OCI-LY7 (cell line): ENCODE measurements at regions not wholly inside any gene's neighbourhood (a gene's known extent, or its start where the extent isn't known, plus 50 kb on each side); places are given as distances from the start of the nearest gene placed in this dataset.

ENCODE experiments used
- BruUV-seq: library from RNA; stranded (reverse); fragments of 400-500 nt; replicated peaks from 2 replicates; lab custom pipeline; 2021; lab: Mats Ljungman, UMichigan
- CTCF ChIA-PET: fragments of 300-600 bp; sonication (Branson Sonifier 250); formaldehyde crosslinking; loops from one replicate; lab custom pipeline; 2022; ENCODE audit warnings: antibody characterized with exemption; ENCODE audit not compliant: unreplicated experiment; lab: Charles Lee
- POLR2A ChIA-PET: fragments of 300-600 bp; sonication (Branson Sonifier 250); formaldehyde crosslinking; loops from one replicate; lab custom pipeline; 2022; ENCODE audit warnings: antibody characterized with exemption; lab: Charles Lee
- DNase-seq: peaks from one replicate; pipeline ENCODE4 v3.0.0-alpha.2; 2015; ENCODE audit warnings: low spot score
- H2AFZ ChIP-seq: fragments of 200-600 bp; sonication (generic), shearing (Covaris generic); 2 replicates; pipeline ENCODE4 v1.6.1; 2014; ENCODE audit warnings: mild to moderate bottlenecking, antibody characterized with exemption, low read length, moderate library complexity
- H3K27ac ChIP-seq: fragments of 200-600 bp; sonication (generic); 2 replicates; pipeline ENCODE4 v1.5.1; 2014; ENCODE audit warnings: mixed run types, low read depth, mild to moderate bottlenecking, moderate library complexity, low read length, inconsistent platforms; ENCODE audit not compliant: poor library complexity, severe bottlenecking
- H3K36me3 ChIP-seq: fragments of 200-600 bp; sonication (generic); 2 replicates; pipeline ENCODE4 v1.6.1; 2014; ENCODE audit warnings: mild to moderate bottlenecking, antibody characterized with exemption, low read length, moderate library complexity, mixed read lengths; ENCODE audit not compliant: insufficient read depth
- H3K4me1 ChIP-seq: fragments of 200-600 bp; sonication (generic); 2 replicates; pipeline ENCODE4 v1.5.1; 2014; ENCODE audit warnings: mild to moderate bottlenecking, low read length; ENCODE audit not compliant: insufficient read depth, poor library complexity, severe bottlenecking
- H3K4me2 ChIP-seq: fragments of 200-600 bp; sonication (generic); 2 replicates; pipeline ENCODE4 v1.6.1; 2014; ENCODE audit warnings: mild to moderate bottlenecking, low read length
- H3K4me3 ChIP-seq: fragments of 200-600 bp; sonication (generic); 2 replicates; pipeline ENCODE4 v1.5.1; 2014; ENCODE audit warnings: mild to moderate bottlenecking, low read depth, low read length; ENCODE audit not compliant: poor library complexity, severe bottlenecking
- H3K79me2 ChIP-seq: fragments of 200-600 bp; sonication (generic); 2 replicates; pipeline ENCODE4 v1.6.1; 2016; ENCODE audit warnings: low read depth, mild to moderate bottlenecking, low read length, moderate library complexity, mixed read lengths; ENCODE audit not compliant: insufficient read depth
- H3K9me2 ChIP-seq: fragments of 200-600 bp; sonication (generic); 2 replicates; pipeline ENCODE4 v1.6.1; 2016; ENCODE audit warnings: mild to moderate bottlenecking, low read length, mixed read lengths; ENCODE audit not compliant: insufficient read depth
- H3K9me3 ChIP-seq: fragments of 200-600 bp; sonication (generic); 2 replicates; pipeline ENCODE4 v1.6.1; 2014; ENCODE audit warnings: mild to moderate bottlenecking, mixed run types, low read length, mixed read lengths
- H4K20me1 ChIP-seq: fragments of 200-600 bp; sonication (generic); 2 replicates; pipeline ENCODE4 v1.6.1; 2014; ENCODE audit warnings: mild to moderate bottlenecking, antibody characterized with exemption, low read length, moderate library complexity, mixed read lengths; ENCODE audit not compliant: insufficient read depth
- EZH2phosphoT487 ChIP-seq: fragments of 200-600 bp; sonication (generic); IDR thresholded peaks from 2 replicates; pipeline ENCODE4 v1.6.1; 2018; ENCODE audit warnings: low read depth, borderline replicate concordance, mild to moderate bottlenecking, mixed run types, antibody characterized with exemption, low read length, moderate library complexity, mixed read lengths
- intact Hi-C: fragments of 100-400 bp; cut with micrococcal nuclease; formaldehyde crosslinking; loops from one replicate; pipeline ENCODE4 v1.10.0; 2022; ENCODE audit not compliant: unreplicated experiment
- TF ChIP-seq, protein P1 (sequence below): fragments of 200-600 bp; sonication (generic); conservative IDR thresholded peaks from 2 replicates; pipeline ENCODE4 v1.5.1; 2014; ENCODE audit warnings: mild to moderate bottlenecking, antibody characterized with exemption, low read length, moderate library complexity, mixed read lengths

DNA sequence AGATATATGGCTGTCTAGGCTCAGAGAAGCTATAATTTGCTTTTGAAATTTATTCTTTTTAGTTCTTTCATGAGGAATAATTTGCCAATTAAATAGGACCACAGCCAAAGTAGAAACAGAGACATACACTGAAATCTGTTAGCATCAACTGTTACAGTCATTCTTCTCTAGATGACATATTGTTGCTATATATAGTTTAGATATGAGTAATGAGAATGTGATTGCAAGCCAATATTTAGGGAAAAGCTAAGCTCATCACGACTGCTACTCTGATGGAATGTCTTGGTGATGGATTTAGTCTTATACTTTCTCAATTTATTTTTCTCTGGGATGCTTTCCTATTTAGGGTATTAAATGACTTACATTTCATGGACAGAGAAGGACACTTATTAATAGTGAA lies 259.1 kb downstream of the LNPK start:
- Histone ChIP-seq H3K27ac (no peak overlapping the region), H3K4me1 (no peaks in the 10 kb centered on the region), H4K20me1 (no peaks in the 10 kb centered on the region), H3K9me3 (no peaks in the 10 kb centered on the region), H3K36me3 (no peaks in the 10 kb centered on the region), H2AFZ (no peak overlapping the region), H3K79me2 (no peaks in the 10 kb centered on the region), H3K4me2 (no peak overlapping the region), H3K9me2 (no peaks in the 10 kb centered on the region), H3K4me3 (no peak overlapping the region)
- TF ChIP-seq EZH2phosphoT487: no peak
- TF ChIP-seq, protein P1, sequence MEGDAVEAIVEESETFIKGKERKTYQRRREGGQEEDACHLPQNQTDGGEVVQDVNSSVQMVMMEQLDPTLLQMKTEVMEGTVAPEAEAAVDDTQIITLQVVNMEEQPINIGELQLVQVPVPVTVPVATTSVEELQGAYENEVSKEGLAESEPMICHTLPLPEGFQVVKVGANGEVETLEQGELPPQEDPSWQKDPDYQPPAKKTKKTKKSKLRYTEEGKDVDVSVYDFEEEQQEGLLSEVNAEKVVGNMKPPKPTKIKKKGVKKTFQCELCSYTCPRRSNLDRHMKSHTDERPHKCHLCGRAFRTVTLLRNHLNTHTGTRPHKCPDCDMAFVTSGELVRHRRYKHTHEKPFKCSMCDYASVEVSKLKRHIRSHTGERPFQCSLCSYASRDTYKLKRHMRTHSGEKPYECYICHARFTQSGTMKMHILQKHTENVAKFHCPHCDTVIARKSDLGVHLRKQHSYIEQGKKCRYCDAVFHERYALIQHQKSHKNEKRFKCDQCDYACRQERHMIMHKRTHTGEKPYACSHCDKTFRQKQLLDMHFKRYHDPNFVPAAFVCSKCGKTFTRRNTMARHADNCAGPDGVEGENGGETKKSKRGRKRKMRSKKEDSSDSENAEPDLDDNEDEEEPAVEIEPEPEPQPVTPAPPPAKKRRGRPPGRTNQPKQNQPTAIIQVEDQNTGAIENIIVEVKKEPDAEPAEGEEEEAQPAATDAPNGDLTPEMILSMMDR: no peak
- POLR2A ChIA-PET: no interaction called here
- intact Hi-C loops: no loop called here
- DNase-seq: no peak
- BruUV-seq: no TSS peak
- CTCF ChIA-PET: interaction anchor here (0.5 kb wide), 1 partner anchor 413 kb away, joined by 4 read pairs; no protein-coding TSS in a partner anchor

DNA sequence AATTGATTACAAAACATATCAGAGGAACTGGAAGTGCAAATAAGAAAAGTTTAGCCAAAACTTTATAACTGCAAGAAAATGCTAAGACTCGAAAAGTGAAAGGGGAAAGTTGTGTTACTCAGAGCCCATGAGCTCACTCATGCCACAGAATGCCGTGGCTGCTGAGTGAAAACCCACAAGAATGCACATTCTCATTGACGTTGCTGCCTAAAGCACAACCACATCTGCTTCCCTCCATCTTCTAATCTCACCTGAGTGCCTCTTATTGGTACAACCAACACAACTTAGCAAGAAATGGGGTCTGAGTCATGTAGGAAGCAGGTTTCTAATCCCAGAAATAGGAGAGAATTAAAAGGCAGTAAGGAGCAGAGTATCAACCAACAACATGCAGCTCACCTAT lies 259.7 kb downstream of the LNPK start:
- ChIA-PET CTCF (no interaction called here), POLR2A (interaction anchor here (1.1 kb wide), 1 partner anchor 332 kb away, joined by 3 read pairs; no protein-coding TSS in a partner anchor)
- no peak for TF ChIP-seq EZH2phosphoT487
- TF ChIP-seq, protein P1: no peak
- DNase-seq: no peak
- Histone ChIP-seq H3K36me3 (no peaks in the 10 kb centered on the region), H3K79me2 (no peaks in the 10 kb centered on the region), H4K20me1 (no peaks in the 10 kb centered on the region), H3K4me1 (no peaks in the 10 kb centered on the region), H3K9me3 (no peaks in the 10 kb centered on the region), H2AFZ (no peak overlapping the region), H3K27ac (no peak overlapping the region), H3K9me2 (no peaks in the 10 kb centered on the region), H3K4me3 (no peak overlapping the region), H3K4me2 (no peak overlapping the region)
- no TSS peak for BruUV-seq
- intact Hi-C loops: no loop called here

DNA sequence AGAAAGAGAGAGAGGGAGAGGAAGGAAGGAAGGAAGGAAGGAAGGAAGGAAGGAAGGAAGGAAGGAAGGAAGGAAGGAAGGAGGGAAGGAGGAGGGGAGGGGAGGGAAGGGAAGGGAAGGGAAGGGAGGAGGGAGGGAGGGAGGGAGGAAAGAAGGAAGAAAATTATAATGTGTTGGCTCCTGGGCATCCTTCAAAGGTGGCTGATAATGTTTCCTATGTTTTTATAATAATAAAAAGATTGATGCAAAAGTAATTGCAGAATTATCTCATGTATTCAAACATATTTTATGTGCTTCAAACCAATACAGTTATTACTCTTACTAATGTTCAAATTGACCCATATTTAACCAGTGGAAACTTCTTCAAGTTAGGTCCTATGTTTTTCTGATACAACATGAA lies 260.9 kb downstream of the LNPK start:
- POLR2A ChIA-PET: interaction anchor here (1.1 kb wide), 1 partner anchor 330 kb away, joined by 3 read pairs; no protein-coding TSS in a partner anchor
- intact Hi-C loops: no loop called here
- no TSS peak for BruUV-seq

More for the DNA sequence above, 260.9 kb downstream of the LNPK start:
- Histone ChIP-seq H3K36me3 (no peaks in the 10 kb centered on the region), H3K4me3 (no peak overlapping the region), H3K9me2 (no peaks in the 10 kb centered on the region), H4K20me1 (no peaks in the 10 kb centered on the region), H2AFZ (no peak overlapping the region), H3K4me1 (no peaks in the 10 kb centered on the region), H3K79me2 (no peaks in the 10 kb centered on the region), H3K4me2 (no peak overlapping the region), H3K9me3 (no peaks in the 10 kb centered on the region), H3K27ac (no peak overlapping the region)
- DNase-seq: no peak
- TF ChIP-seq, protein P1: no peak
- TF ChIP-seq EZH2phosphoT487: no peak
- CTCF ChIA-PET: no interaction called here
